ENCODE measurements at regions not wholly inside any gene's neighbourhood (a gene's known extent, or its start where the extent isn't known, plus 50 kb on each side); places are given as distances from the start of the nearest gene placed in this dataset.

DNA sequence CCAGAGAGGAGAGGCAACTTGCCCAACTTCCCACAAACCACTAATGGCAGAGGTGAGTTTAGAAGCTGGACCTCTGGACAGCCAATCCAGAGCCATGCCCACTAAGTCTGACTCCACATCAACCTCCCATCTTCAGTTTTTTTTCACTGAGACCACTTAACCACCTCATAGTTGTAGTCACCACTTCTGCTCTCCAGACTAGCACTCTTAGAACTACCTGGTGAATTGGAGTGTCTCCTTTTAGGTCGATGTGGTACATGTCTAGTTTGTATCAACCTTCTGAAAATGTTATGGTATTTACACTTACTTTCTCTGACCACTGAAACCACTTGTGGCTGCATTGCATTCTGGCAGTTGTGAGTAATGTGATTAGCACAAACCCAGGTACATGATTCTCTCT is 743.6 kb upstream of the FANCL start:
- no peak overlapping the region for H3K27ac Mint-ChIP-seq
- H3K4me3 Mint-ChIP-seq, result no peak overlapping the region
- H3K9me3 Mint-ChIP-seq, result no peaks in the 10 kb centered on the region
- TF ChIP-seq, protein P1, sequence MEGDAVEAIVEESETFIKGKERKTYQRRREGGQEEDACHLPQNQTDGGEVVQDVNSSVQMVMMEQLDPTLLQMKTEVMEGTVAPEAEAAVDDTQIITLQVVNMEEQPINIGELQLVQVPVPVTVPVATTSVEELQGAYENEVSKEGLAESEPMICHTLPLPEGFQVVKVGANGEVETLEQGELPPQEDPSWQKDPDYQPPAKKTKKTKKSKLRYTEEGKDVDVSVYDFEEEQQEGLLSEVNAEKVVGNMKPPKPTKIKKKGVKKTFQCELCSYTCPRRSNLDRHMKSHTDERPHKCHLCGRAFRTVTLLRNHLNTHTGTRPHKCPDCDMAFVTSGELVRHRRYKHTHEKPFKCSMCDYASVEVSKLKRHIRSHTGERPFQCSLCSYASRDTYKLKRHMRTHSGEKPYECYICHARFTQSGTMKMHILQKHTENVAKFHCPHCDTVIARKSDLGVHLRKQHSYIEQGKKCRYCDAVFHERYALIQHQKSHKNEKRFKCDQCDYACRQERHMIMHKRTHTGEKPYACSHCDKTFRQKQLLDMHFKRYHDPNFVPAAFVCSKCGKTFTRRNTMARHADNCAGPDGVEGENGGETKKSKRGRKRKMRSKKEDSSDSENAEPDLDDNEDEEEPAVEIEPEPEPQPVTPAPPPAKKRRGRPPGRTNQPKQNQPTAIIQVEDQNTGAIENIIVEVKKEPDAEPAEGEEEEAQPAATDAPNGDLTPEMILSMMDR (IDR thresholded peaks at IDR 0.05; ENCODE audit: unreplicated experiment in 3 of 3), result no peak
- no peaks in the 10 kb centered on the region for H3K36me3 Mint-ChIP-seq (ENCODE audit: low read depth)
- no peaks in the 10 kb centered on the region for H3K27me3 Mint-ChIP-seq (ENCODE audit: low read depth)
- H3K4me1 Mint-ChIP-seq, result no peaks in the 10 kb centered on the region

DNA sequence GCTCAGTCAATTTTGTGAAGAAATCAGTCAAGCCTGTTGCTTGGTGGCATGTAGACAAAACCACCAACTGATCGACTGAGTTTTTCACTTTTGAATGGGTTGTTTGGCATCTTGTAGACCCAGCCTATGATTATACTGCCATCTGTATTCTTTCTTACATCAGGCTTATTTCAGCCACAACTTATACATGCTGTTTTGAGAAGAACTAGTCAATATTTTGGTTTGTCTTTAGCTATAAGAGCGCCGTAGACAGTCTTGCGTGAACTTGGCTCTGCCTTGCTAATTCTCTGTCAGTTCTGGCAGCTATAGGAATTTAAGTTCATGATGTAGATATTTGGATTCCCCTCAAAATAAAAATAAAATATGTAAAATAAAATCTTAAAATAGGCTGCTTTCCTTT is 742.0 kb upstream of the FANCL start:
- TF ChIP-seq, protein P1 (IDR thresholded peaks at IDR 0.05; ENCODE audit: unreplicated experiment in 3 of 3), result no peak
- H3K4me3 Mint-ChIP-seq, result no peak overlapping the region
- H3K27ac Mint-ChIP-seq, result no peak overlapping the region
- H3K27me3 Mint-ChIP-seq (ENCODE audit: low read depth), result no peaks in the 10 kb centered on the region
- H3K9me3 Mint-ChIP-seq, result no peaks in the 10 kb centered on the region
- H3K4me1 Mint-ChIP-seq, result no peaks in the 10 kb centered on the region
- no peaks in the 10 kb centered on the region for H3K36me3 Mint-ChIP-seq (ENCODE audit: low read depth)

DNA sequence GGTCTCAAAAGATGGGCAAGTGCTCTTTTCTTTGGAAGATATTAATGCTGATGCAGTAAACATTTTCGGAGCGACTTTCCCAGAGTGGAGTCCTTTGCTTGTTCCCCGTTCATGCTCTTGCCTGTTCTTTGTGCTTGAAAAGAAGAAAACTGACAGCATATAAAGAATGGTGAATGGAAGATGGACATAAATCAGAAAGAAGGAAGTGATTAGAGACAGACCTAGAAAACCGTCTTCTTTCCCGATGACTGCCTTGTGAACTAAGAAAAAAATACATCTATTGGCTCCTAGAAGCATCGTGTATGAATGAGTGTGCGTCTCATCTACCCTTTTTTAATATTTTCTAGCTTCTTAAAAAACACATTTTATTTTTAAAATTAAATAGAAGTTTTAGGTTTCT is 740.1 kb upstream of the FANCL start:
- TF ChIP-seq, protein P1 (IDR thresholded peaks at IDR 0.05; ENCODE audit: unreplicated experiment in 3 of 3), result no peak
- Mint-ChIP-seq H3K36me3 (ENCODE audit: low read depth) (no peaks in the 10 kb centered on the region), H3K4me1 (peaks cover 7% of the 10 kb centered on the region), H3K9me3 (no peaks in the 10 kb centered on the region), H3K27me3 (ENCODE audit: low read depth) (no peaks in the 10 kb centered on the region), H3K27ac (no peak overlapping the region), H3K4me3 (no peak overlapping the region)

DNA sequence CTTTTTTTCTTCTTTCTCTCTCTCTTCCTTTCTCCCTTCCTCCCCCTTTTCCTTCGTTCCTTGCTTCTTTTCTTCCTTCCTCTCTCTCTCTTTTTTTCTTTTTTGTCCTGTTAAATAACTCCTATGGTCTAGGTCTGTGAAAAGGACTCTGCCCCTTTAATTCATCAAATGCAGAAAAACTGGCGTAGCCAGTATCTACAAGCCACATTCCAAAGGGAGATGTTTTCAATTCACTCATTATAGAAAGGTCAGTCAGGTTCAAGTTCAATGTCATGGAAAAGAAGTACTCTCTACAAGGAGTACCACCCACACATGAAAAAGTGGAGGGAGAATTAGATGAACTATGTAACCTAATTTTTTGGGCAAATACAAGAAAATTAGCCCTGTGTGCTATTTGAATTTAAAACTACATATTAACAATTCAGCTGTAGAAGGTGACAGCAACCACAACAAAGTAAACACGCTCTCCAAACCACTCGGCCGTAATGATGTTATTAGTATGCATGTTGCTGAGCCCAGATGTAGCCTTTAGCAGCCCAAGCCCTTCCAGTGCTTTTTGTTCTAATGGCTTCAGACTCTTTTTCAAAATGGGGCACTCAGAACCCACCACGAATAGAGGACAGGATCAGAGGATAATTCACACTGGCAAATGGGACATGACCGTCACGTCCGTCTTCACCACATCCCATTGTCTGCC is 735.4 kb upstream of the FANCL start:
- H3K27me3 Mint-ChIP-seq (ENCODE audit: low read depth), result no peaks in the 10 kb centered on the region
- TF ChIP-seq, protein P1 (IDR thresholded peaks at IDR 0.05; ENCODE audit: unreplicated experiment in 3 of 3), result no peak
- peak overlapping the region in 1 of 3 experiments; percentile 14 for H3K4me3 Mint-ChIP-seq
- no peaks in the 10 kb centered on the region for H3K9me3 Mint-ChIP-seq
- peaks cover 30% of the 10 kb centered on the region for H3K4me1 Mint-ChIP-seq
- H3K27ac Mint-ChIP-seq, result peak overlapping the region; percentile 19 to 94 (median 35)
- no peaks in the 10 kb centered on the region for H3K36me3 Mint-ChIP-seq (ENCODE audit: low read depth)

DNA sequence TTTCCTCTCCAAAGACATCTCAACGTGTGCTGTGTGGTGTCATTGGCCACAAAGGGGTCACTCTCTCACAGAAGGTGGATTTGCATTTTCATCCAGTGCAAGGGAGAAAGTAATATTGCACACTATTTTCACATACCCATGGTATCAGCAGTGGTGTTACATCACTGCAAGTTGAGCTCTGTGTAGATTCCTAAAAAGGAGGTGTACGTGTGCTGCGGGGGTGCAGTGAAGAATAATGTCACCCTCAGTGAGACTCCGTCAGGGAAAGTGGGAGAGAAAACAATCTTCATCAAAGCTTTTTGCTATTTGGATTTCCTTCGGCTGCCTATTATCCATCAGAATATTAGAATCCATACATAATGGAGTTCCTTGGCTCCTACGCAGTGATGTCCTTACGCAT is 733.8 kb upstream of the FANCL start:
- TF ChIP-seq, protein P1 (IDR thresholded peaks at IDR 0.05; ENCODE audit: unreplicated experiment in 3 of 3), result no peak
- peaks cover 30% of the 10 kb centered on the region for H3K4me1 Mint-ChIP-seq
- no peak overlapping the region for H3K4me3 Mint-ChIP-seq
- no peaks in the 10 kb centered on the region for H3K9me3 Mint-ChIP-seq
- peak overlapping the region in 1 of 3 experiments; percentile 9 for H3K27ac Mint-ChIP-seq
- no peaks in the 10 kb centered on the region for H3K27me3 Mint-ChIP-seq (ENCODE audit: low read depth)
- no peaks in the 10 kb centered on the region for H3K36me3 Mint-ChIP-seq (ENCODE audit: low read depth)

DNA sequence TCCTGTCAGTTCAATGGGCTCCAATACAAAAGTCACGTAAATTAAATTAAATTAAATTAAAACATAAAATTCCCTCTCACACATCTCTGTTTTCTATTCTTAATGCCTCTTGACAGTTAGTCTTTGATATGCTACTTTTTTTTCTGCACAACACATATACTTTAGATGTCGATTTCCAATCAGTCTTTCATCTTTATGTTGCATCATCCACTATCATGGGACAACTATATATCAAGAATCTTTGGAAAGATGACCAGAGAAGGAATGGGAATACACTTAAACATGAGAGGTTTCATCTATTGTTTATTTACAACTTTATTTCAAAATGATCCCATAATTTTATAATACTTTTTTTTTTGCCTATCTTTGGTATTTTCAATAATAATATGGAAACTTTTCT is 733.3 kb upstream of the FANCL start:
- Mint-ChIP-seq H3K4me3 (no peak overlapping the region), H3K9me3 (no peaks in the 10 kb centered on the region), H3K27me3 (ENCODE audit: low read depth) (no peaks in the 10 kb centered on the region), H3K27ac (peak overlapping the region in 1 of 3 experiments; percentile 17), H3K36me3 (ENCODE audit: low read depth) (no peaks in the 10 kb centered on the region), H3K4me1 (peaks cover 30% of the 10 kb centered on the region)
- TF ChIP-seq, protein P1 (IDR thresholded peaks at IDR 0.05; ENCODE audit: unreplicated experiment in 3 of 3), result no peak

All from nephron (organoid).